ENCODE measurements at regions not wholly inside any gene's neighbourhood (a gene's known extent, or its start where the extent isn't known, plus 50 kb on each side); places are given as distances from the start of the nearest gene placed in this dataset.

GRCh38 chrX:39536211-39536610 lies 561.5 kb downstream of the BCOR start:
- no peaks in the 10 kb centered on the region for H3K36me3 ChIP-seq (ENCODE audit: control insufficient read depth in 2 of 2, extremely low read depth in 1 of 2, insufficient read depth in 2 of 2, low read length in 2 of 2)
- no peak overlapping the region for H3K4me2 ChIP-seq (ENCODE audit: control insufficient read depth, extremely low read depth, insufficient read depth, low read depth, low read length)
- H3K4me1 ChIP-seq (ENCODE audit: control insufficient read depth, extremely low read depth, insufficient read depth, low read length), result no peaks in the 10 kb centered on the region
- H3K9me3 ChIP-seq (ENCODE audit: control insufficient read depth, low read depth, low read length), result no peaks in the 10 kb centered on the region
- H3K4me3 ChIP-seq (ENCODE audit: control insufficient read depth in 2 of 3, extremely low read depth in 1 of 3, insufficient read depth in 2 of 3, low read depth in 1 of 3, low read length in 3 of 3), result no peak overlapping the region
- TF ChIP-seq EZH2 (IDR thresholded peaks at IDR 0.05; ENCODE audit: low read length) (no peak), CTCF (optimal IDR thresholded peaks at IDR 0.05 in 1 of 3, IDR thresholded peaks at IDR 0.05 in 1 of 3, conservative IDR thresholded peaks at IDR 0.05 in 1 of 3; ENCODE audit: extremely low read depth in 1 of 3, insufficient read depth in 2 of 3, low read length in 3 of 3) (no peak)
- FAIRE-seq (no peak), DNase-seq (ENCODE audit: low read depth, low spot score) (no peak)
- H3K27ac ChIP-seq (ENCODE audit: control insufficient read depth, insufficient read depth, low read length), result no peak overlapping the region
- dilution Hi-C loops (cut with MboI; ENCODE audit: extremely low pct_ligation_motif_present, low sequenced_read_pairs), result no loop called here
- peaks cover 3% of the 10 kb centered on the region for H3K27me3 ChIP-seq (ENCODE audit: control insufficient read depth, extremely low read depth, insufficient read depth, low read length)
- H4K20me1 ChIP-seq (ENCODE audit: control insufficient read depth, extremely low read depth, insufficient read depth, low read length), result no peaks in the 10 kb centered on the region
- no peak overlapping the region for H3K9ac ChIP-seq (ENCODE audit: control insufficient read depth, extremely low read depth, insufficient read depth, low read length)
- H3K79me2 ChIP-seq (ENCODE audit: control insufficient read depth, insufficient read depth, low read length), result no peaks in the 10 kb centered on the region
- H2AFZ ChIP-seq (ENCODE audit: control insufficient read depth, low read length), result no peak overlapping the region
- H3K9me1 ChIP-seq (ENCODE audit: control insufficient read depth, extremely low read depth, insufficient read depth, low read length), result no peaks in the 10 kb centered on the region

- no peaks in the 10 kb centered on the region for H3K9me1 ChIP-seq (ENCODE audit: control insufficient read depth, extremely low read depth, insufficient read depth, low read length)
- no peaks in the 10 kb centered on the region for H3K79me2 ChIP-seq (ENCODE audit: control insufficient read depth, insufficient read depth, low read length)
- no peak overlapping the region for H3K4me2 ChIP-seq (ENCODE audit: control insufficient read depth, extremely low read depth, insufficient read depth, low read depth, low read length)
- FAIRE-seq, result no peak
- H3K36me3 ChIP-seq (ENCODE audit: control insufficient read depth in 2 of 2, extremely low read depth in 1 of 2, insufficient read depth in 2 of 2, low read length in 2 of 2), result no peaks in the 10 kb centered on the region
- dilution Hi-C loops (cut with MboI; ENCODE audit: extremely low pct_ligation_motif_present, low sequenced_read_pairs), result no loop called here
- no peak for TF ChIP-seq CTCF (optimal IDR thresholded peaks at IDR 0.05 in 1 of 3, IDR thresholded peaks at IDR 0.05 in 1 of 3, conservative IDR thresholded peaks at IDR 0.05 in 1 of 3; ENCODE audit: extremely low read depth in 1 of 3, insufficient read depth in 2 of 3, low read length in 3 of 3)
- no peak for TF ChIP-seq EZH2 (IDR thresholded peaks at IDR 0.05; ENCODE audit: low read length)
- H3K4me3 ChIP-seq (ENCODE audit: control insufficient read depth in 2 of 3, extremely low read depth in 1 of 3, insufficient read depth in 2 of 3, low read depth in 1 of 3, low read length in 3 of 3), result no peak overlapping the region
- DNase-seq (ENCODE audit: low read depth, low spot score), result no peak
- no peaks in the 10 kb centered on the region for H3K9me3 ChIP-seq (ENCODE audit: control insufficient read depth, low read depth, low read length)
- no peaks in the 10 kb centered on the region for H3K4me1 ChIP-seq (ENCODE audit: control insufficient read depth, extremely low read depth, insufficient read depth, low read length)
- H3K9ac ChIP-seq (ENCODE audit: control insufficient read depth, extremely low read depth, insufficient read depth, low read length), result no peak overlapping the region
- peaks cover 3% of the 10 kb centered on the region for H3K27me3 ChIP-seq (ENCODE audit: control insufficient read depth, extremely low read depth, insufficient read depth, low read length)
- H3K27ac ChIP-seq (ENCODE audit: control insufficient read depth, insufficient read depth, low read length), result no peak overlapping the region
- H4K20me1 ChIP-seq (ENCODE audit: control insufficient read depth, extremely low read depth, insufficient read depth, low read length), result no peaks in the 10 kb centered on the region
- H2AFZ ChIP-seq (ENCODE audit: control insufficient read depth, low read length), result no peak overlapping the region
Observed at GRCh38 chrX:39541881-39542280, 555.9 kb downstream of the BCOR start.

Measured in keratinocyte (primary cell).